ENCODE measurements at regions not wholly inside any gene's neighbourhood (a gene's known extent, or its start where the extent isn't known, plus 50 kb on each side); places are given as distances from the start of the nearest gene placed in this dataset.

DNA sequence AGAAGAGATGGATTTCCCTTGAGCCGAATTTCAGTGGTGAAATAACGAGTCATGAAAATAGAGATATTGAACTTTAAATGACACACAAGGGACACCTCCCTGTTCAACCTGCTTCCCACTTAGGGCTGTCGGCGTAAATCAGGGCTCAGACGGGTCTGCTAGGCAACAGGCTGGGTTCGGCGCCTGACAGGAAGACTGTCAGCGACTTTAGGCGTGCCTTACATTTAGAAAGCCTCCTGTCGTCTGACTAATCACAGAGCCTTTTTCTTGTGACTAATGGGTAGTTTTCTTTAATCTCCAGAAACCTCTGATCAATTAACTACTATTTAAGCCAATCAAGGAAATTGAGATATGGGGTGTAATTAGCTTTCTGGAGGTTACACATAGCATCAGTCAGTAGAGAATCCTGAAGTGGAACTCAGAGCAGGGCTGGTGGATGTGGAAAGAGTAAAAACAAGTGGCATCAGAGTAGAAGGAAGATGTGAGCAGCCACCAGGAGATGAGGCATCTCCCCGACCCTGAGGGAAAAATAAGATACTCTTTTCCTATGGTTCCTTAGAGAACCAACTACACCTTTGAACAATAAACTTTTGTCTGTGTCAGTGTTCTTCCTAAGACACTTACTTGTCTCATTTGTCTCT, 86.2 kb upstream of the HS3ST1 start:
- Histone ChIP-seq H3K56ac (replicated peaks; ENCODE audit: insufficient read length, low read depth, low read length) (no peak overlapping the region), H2AFZ (ENCODE audit: low read length) (0 out of 2 replicates have a peak overlapping the region, but pooled peaks have one; percentile 3), H3K14ac (ENCODE audit: insufficient read length) (no peak overlapping the region), H3K4ac (replicated peaks; ENCODE audit: insufficient read length, low read depth, low read length) (no peak overlapping the region), H3K27me3 (replicated peaks in 1 of 4; ENCODE audit: control insufficient read depth in 3 of 4, extremely low read depth in 1 of 4, insufficient read depth in 3 of 4, low read length in 3 of 4) (no peaks in the 10 kb centered on the region), H3K79me1 (ENCODE audit: low read depth, low read length) (no peaks in the 10 kb centered on the region), H3K4me1 (replicated peaks in 1 of 4; ENCODE audit: control insufficient read depth in 3 of 4, insufficient read depth in 4 of 4, low read length in 3 of 4) (no peaks in the 10 kb centered on the region), H2AK5ac (ENCODE audit: low read depth, low read length) (no peak overlapping the region), H3K23me2 (ENCODE audit: low read depth, low read length) (no peaks in the 10 kb centered on the region), H3K27ac (ENCODE audit: low read depth, low read length) (no peak overlapping the region), H3K36me3 (ENCODE audit: control insufficient read depth in 2 of 4, insufficient read depth in 4 of 4, low read length in 3 of 4) (no peaks in the 10 kb centered on the region), H3K9me3 (ENCODE audit: insufficient read depth in 2 of 2, low read depth in 1 of 2, low read length in 1 of 2) (no peaks in the 10 kb centered on the region), H4K5ac (ENCODE audit: insufficient read length, low read depth, low read length) (no peak overlapping the region), H2BK20ac (ENCODE audit: low read length) (no peak overlapping the region), H2BK15ac (ENCODE audit: low read length) (no peak overlapping the region), H3K23ac (ENCODE audit: insufficient read length) (no peak overlapping the region), H3K79me2 (ENCODE audit: control insufficient read depth in 1 of 2, insufficient read depth in 2 of 2, low read length in 2 of 2) (no peaks in the 10 kb centered on the region), H3K18ac (ENCODE audit: extremely low read depth, low read length) (no peak overlapping the region), H3K4me2 (ENCODE audit: insufficient read depth in 1 of 2, low read depth in 2 of 2, low read length in 2 of 2) (no peak overlapping the region), H2BK5ac (ENCODE audit: low read depth, low read length) (no peak overlapping the region), H3K4me3 (ENCODE audit: extremely low read depth in 1 of 4, insufficient read depth in 2 of 4, low read depth in 3 of 4, low read length in 4 of 4) (no peak overlapping the region), H4K8ac (ENCODE audit: extremely low read depth, insufficient read depth, low read length) (no peak overlapping the region), H4K20me1 (replicated peaks in 1 of 2; ENCODE audit: control insufficient read depth in 1 of 2, insufficient read depth in 2 of 2, low read length in 2 of 2) (no peaks in the 10 kb centered on the region), H2BK12ac (ENCODE audit: low read depth, low read length) (no peak overlapping the region), H3K9ac (replicated peaks in 1 of 4; ENCODE audit: extremely low read depth in 1 of 4, low read depth in 3 of 4, low read length in 3 of 4) (no peak overlapping the region), H2BK120ac (replicated peaks; ENCODE audit: low read depth, low read length) (no peak overlapping the region), H4K91ac (replicated peaks; ENCODE audit: insufficient read length, low read length) (no peak overlapping the region)
- WGBS, 2 experiments (ENCODE audit: extremely low coverage in 1 of 2, insufficient coverage in 1 of 2, insufficient read length in 1 of 2, insufficient replicate concordance in 2 of 2, low coverage in 1 of 2, low lambda C conversion rate in 2 of 2, missing lambda C conversion rate in 1 of 2): 93% methylated on average over 11 of the region's 11 CpGs; no CpG with 5 or more reads in 1 of the 2 experiments
- ChIA-PET POLR2A (ENCODE audit: partially characterized antibody) (no interaction called here), CTCF (ENCODE audit: partially characterized antibody) (interaction anchor here (0.6 kb wide), 1 partner anchor 224 kb away, joined by 3 read pairs; no protein-coding TSS in a partner anchor)
- FAIRE-seq (no peak), DNase-seq (ENCODE audit: low read depth in 1 of 2, low spot score in 2 of 2) (no peak)
- TF ChIP-seq SIRT6 (IDR thresholded peaks at IDR 0.05; ENCODE audit: low read length): no peak
- TF ChIP-seq NRF1 (IDR thresholded peaks at IDR 0.05; ENCODE audit: low read depth, low read length): no peak
- TF ChIP-seq BACH1 (IDR thresholded peaks at IDR 0.05; ENCODE audit: low read length): no peak
- TF ChIP-seq CBX8 (IDR thresholded peaks at IDR 0.05; ENCODE audit: borderline replicate concordance, low read depth, low read length): no peak
- no peak for TF ChIP-seq NANOG (IDR thresholded peaks at IDR 0.05; ENCODE audit: insufficient read depth, low read depth, low read length, poor library complexity, severe bottlenecking)
- TF ChIP-seq TAF7 (optimal IDR thresholded peaks at IDR 0.05; ENCODE audit: borderline replicate concordance, low read depth, low read length): no peak
- no peak for TF ChIP-seq TEAD4 (IDR thresholded peaks at IDR 0.05; ENCODE audit: low read depth, low read length)
- TF ChIP-seq KDM1A (IDR thresholded peaks at IDR 0.05; ENCODE audit: borderline replicate concordance, low read length): no peak
- no peak for TF ChIP-seq RXRA (IDR thresholded peaks at IDR 0.05; ENCODE audit: insufficient read depth, low read depth, low read length)
- TF ChIP-seq EGR1 (IDR thresholded peaks at IDR 0.05; ENCODE audit: borderline replicate concordance, low read depth, low read length): no peak
- TF ChIP-seq CBX5 (IDR thresholded peaks at IDR 0.05; ENCODE audit: low read depth, low read length): no peak
- TF ChIP-seq HDAC2 (IDR thresholded peaks at IDR 0.05; ENCODE audit: borderline replicate concordance in 1 of 2, low read depth in 2 of 2, low read length in 2 of 2): no peak
